ENCODE measurements at regions not wholly inside any gene's neighbourhood (a gene's known extent, or its start where the extent isn't known, plus 50 kb on each side); places are given as distances from the start of the nearest gene placed in this dataset.
"Not testable (repeated sequence)": the region's sequence is repeated elsewhere in the genome, so short reads cannot be mapped to it uniquely, and the experiment has no call there.

DNA sequence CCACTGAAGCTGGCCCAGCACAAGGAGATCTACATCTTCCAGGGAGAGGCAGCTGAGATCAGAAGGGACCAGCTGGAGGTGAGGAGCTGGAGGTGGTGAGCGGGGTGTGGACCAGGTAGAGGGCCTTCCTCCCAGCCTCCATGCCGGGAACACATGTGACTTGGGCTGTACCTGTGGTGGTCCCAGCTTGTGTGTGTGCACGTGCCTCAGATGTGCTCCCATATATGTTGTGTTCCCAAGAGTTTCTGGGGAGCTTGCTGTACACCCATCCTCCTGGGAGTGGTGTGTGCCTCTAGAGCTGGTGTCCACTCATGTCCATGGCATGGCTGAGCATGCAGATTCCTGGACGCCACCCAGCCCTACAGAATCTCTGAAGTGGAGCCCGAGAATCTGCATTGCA lies 183.7 kb upstream of the AKAP13 start:
- H3K9ac ChIP-seq (ENCODE audit: low read depth, low read length); H3K27me3 ChIP-seq (ENCODE audit: control insufficient read depth, insufficient read depth, low read length); H3K36me3 ChIP-seq (ENCODE audit: control insufficient read depth, insufficient read depth, low read length); H3K4me3 ChIP-seq (ENCODE audit: low read depth, low read length); H3K4me1 ChIP-seq (ENCODE audit: control insufficient read depth, insufficient read depth, low read length); H3K27ac ChIP-seq (ENCODE audit: low read depth, low read length); H3K9me3 ChIP-seq (ENCODE audit: control insufficient read depth, insufficient read depth, low read length): not testable (repeated sequence)

DNA sequence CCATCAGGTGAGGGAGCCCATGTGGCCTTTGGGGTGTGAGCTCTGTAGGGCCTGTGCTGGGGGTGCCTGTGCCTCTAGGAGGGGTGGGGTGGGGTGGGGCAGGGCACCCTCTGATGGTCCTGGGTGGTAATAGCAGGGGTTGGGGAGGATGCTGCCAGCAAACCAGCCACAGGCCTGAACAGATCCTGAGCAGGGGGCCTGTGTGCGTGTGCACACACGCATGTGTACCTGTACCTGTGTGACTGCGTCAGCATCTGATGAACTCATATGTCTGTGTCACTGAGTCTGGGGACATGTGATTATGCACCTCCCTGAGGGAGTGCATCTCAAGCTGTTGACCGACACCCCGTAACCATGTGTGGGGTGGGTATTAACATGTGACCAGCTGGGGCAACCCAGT lies 182.8 kb upstream of the AKAP13 start:
- H3K36me3 ChIP-seq (ENCODE audit: control insufficient read depth, insufficient read depth, low read length); H3K4me3 ChIP-seq (ENCODE audit: low read depth, low read length); H3K27me3 ChIP-seq (ENCODE audit: control insufficient read depth, insufficient read depth, low read length); H3K27ac ChIP-seq (ENCODE audit: low read depth, low read length); H3K4me1 ChIP-seq (ENCODE audit: control insufficient read depth, insufficient read depth, low read length); H3K9ac ChIP-seq (ENCODE audit: low read depth, low read length); H3K9me3 ChIP-seq (ENCODE audit: control insufficient read depth, insufficient read depth, low read length): not testable (repeated sequence)

- H3K9me3 ChIP-seq (ENCODE audit: control insufficient read depth, insufficient read depth, low read length); H3K9ac ChIP-seq (ENCODE audit: low read depth, low read length); H3K4me1 ChIP-seq (ENCODE audit: control insufficient read depth, insufficient read depth, low read length); H3K27me3 ChIP-seq (ENCODE audit: control insufficient read depth, insufficient read depth, low read length); H3K36me3 ChIP-seq (ENCODE audit: control insufficient read depth, insufficient read depth, low read length); H3K27ac ChIP-seq (ENCODE audit: low read depth, low read length); H3K4me3 ChIP-seq (ENCODE audit: low read depth, low read length): not testable (repeated sequence)
Observed at GRCh38 chr15:85198432-85198831, 182.0 kb upstream of the AKAP13 start.

DNA sequence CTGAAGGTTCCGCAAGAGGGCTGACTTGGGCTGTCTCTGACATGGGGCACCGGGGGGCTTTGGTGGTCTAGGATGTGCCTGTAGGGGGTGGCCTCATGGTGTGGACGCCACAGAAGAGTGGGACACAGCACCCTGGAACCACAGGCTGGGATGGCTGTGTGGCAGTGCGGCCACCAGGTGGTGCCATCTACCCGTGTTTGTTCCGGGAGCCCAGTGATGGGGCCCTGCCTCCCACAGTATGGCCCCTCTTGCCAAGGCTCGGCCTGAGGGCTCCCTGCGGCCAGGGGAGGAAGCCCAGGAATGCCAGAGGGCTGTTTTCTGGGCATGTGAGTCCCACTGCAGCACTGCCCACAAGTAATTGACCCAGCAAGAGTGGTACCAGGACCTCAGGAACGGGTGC lies 180.2 kb upstream of the AKAP13 start:
- H3K4me1 ChIP-seq (ENCODE audit: control insufficient read depth, insufficient read depth, low read length); H3K27me3 ChIP-seq (ENCODE audit: control insufficient read depth, insufficient read depth, low read length); H3K9me3 ChIP-seq (ENCODE audit: control insufficient read depth, insufficient read depth, low read length); H3K27ac ChIP-seq (ENCODE audit: low read depth, low read length); H3K9ac ChIP-seq (ENCODE audit: low read depth, low read length); H3K4me3 ChIP-seq (ENCODE audit: low read depth, low read length); H3K36me3 ChIP-seq (ENCODE audit: control insufficient read depth, insufficient read depth, low read length): not testable (repeated sequence)

DNA sequence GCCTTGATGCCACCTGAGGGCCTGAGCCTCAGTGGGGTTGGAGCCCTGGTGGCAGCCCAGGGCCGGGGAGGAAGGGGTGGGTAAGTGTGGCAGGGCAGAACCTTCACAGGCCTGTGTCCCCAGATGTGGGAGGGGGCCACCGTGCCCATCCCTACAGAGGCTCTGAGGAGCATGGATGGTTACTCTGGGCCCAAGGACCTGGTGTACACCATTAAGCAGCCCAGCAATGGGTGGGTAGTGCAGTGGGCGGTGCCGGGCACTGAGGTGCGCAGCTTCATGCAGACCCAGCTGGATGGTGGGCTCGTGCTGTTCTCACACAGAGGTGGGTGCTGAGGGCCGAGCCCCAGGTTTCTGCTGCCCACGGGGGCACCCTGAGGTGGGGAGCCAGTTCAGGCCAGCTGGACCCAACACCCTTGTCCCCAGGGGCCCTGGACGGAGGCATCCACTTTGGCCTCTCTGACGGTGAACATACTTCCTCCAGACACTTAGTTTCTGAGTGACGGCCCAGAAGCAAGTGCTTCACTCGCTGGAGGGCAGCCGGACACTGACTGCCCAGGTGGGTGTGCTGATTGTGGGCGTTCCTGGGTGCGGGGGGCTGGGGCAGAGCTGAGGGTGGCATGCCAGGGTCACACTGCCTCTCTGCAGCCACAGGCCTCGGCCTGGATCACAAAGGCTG lies 179.1 kb upstream of the AKAP13 start:
- not testable (repeated sequence) for H3K9ac ChIP-seq (ENCODE audit: low read depth, low read length); H3K4me1 ChIP-seq (ENCODE audit: control insufficient read depth, insufficient read depth, low read length); H3K36me3 ChIP-seq (ENCODE audit: control insufficient read depth, insufficient read depth, low read length); H3K9me3 ChIP-seq (ENCODE audit: control insufficient read depth, insufficient read depth, low read length); H3K27me3 ChIP-seq (ENCODE audit: control insufficient read depth, insufficient read depth, low read length); H3K27ac ChIP-seq (ENCODE audit: low read depth, low read length); H3K4me3 ChIP-seq (ENCODE audit: low read depth, low read length)

DNA sequence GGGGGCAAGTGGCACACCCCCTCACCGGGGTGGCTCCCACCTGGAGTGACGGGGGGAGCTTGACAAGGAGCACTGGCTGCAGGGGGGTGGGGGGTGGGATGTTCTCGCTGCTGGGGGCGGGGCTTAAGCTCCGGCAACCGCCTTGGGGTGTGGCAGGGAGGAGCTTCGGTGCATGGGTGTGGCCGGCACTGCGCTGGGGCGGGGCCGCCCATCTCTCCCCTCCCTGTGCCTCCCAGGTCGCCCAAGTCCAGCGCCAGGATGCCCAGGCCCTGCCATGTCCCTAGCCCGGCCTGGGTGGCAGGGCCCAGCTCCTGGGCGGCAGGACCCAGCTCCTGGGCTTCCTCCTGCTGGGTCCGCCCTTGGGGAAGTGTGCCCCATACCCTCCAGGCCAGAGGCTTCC lies 175.9 kb upstream of the AKAP13 start:
- H3K27me3 ChIP-seq (ENCODE audit: control insufficient read depth, insufficient read depth, low read length); H3K27ac ChIP-seq (ENCODE audit: low read depth, low read length); H3K9me3 ChIP-seq (ENCODE audit: control insufficient read depth, insufficient read depth, low read length); H3K4me3 ChIP-seq (ENCODE audit: low read depth, low read length); H3K9ac ChIP-seq (ENCODE audit: low read depth, low read length); H3K36me3 ChIP-seq (ENCODE audit: control insufficient read depth, insufficient read depth, low read length); H3K4me1 ChIP-seq (ENCODE audit: control insufficient read depth, insufficient read depth, low read length): not testable (repeated sequence)

GRCh38 chr15:85233791-85234325 lies 146.5 kb upstream of the AKAP13 start:
- H3K9me3 ChIP-seq (ENCODE audit: control insufficient read depth, insufficient read depth, low read length); H3K9ac ChIP-seq (ENCODE audit: low read depth, low read length); H3K27me3 ChIP-seq (ENCODE audit: control insufficient read depth, insufficient read depth, low read length); H3K4me1 ChIP-seq (ENCODE audit: control insufficient read depth, insufficient read depth, low read length); H3K36me3 ChIP-seq (ENCODE audit: control insufficient read depth, insufficient read depth, low read length); H3K27ac ChIP-seq (ENCODE audit: low read depth, low read length): not testable (repeated sequence)
- H3K4me3 ChIP-seq (ENCODE audit: low read depth, low read length): peak overlapping the region; percentile 44; the same call in 1 of the 2 replicates

DNA sequence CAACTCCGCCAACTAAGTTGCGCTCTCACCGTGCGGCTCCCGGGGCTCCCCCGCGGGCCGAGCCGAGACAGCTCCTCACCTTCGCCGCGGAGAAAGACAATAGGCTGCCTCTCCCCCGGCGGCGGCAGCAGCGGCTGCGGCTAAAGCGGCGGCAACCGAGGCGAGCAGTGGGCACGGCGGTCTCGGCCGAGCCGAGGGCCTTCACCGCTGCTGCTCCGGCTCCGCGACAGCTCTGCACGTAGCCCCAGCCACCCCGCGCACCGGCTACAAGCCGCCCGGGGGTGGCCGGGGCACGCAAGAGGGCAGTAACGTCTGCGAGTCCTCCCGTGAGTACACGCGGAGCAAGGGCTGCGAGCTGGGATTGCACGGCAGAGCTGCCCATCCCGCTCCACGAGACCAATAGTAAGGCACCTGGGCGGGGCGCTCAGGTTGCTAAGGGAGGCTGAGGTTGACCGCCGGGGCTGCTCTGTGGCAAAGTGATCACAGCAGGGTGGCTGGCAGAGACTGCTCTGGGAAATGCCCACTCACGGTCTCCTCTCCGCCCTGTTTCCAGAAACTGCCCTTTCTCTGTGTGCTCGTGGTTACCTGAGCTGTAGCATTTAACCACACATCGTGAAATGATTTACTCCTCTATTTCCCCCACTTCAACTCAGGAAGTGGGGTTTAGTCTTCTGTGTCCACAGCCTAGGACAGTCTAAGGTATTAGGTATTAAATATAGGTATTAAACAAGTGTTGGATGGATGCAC lies 145.8 kb upstream of the AKAP13 start:
- not testable (repeated sequence) for H3K27ac ChIP-seq (ENCODE audit: low read depth, low read length); H3K9ac ChIP-seq (ENCODE audit: low read depth, low read length); H3K9me3 ChIP-seq (ENCODE audit: control insufficient read depth, insufficient read depth, low read length)

GRCh38 chr15:85244056-85244455 lies 136.3 kb upstream of the AKAP13 start:
- H3K4me1 ChIP-seq (ENCODE audit: control insufficient read depth, insufficient read depth, low read length); H3K27ac ChIP-seq (ENCODE audit: low read depth, low read length); H3K9ac ChIP-seq (ENCODE audit: low read depth, low read length); H3K27me3 ChIP-seq (ENCODE audit: control insufficient read depth, insufficient read depth, low read length); H3K9me3 ChIP-seq (ENCODE audit: control insufficient read depth, insufficient read depth, low read length); H3K36me3 ChIP-seq (ENCODE audit: control insufficient read depth, insufficient read depth, low read length); H3K4me3 ChIP-seq (ENCODE audit: low read depth, low read length): not testable (repeated sequence)

More for the DNA sequence above, 145.8 kb upstream of the AKAP13 start:
- not testable (repeated sequence) for H3K36me3 ChIP-seq (ENCODE audit: control insufficient read depth, insufficient read depth, low read length); H3K27me3 ChIP-seq (ENCODE audit: control insufficient read depth, insufficient read depth, low read length); H3K4me1 ChIP-seq (ENCODE audit: control insufficient read depth, insufficient read depth, low read length); H3K4me3 ChIP-seq (ENCODE audit: low read depth, low read length)

GRCh38 chr15:85250938-85251542 lies 129.4 kb upstream of the AKAP13 start:
- not testable (repeated sequence) for H3K9ac ChIP-seq (ENCODE audit: low read depth, low read length); H3K36me3 ChIP-seq (ENCODE audit: control insufficient read depth, insufficient read depth, low read length); H3K4me3 ChIP-seq (ENCODE audit: low read depth, low read length); H3K27ac ChIP-seq (ENCODE audit: low read depth, low read length); H3K4me1 ChIP-seq (ENCODE audit: control insufficient read depth, insufficient read depth, low read length); H3K27me3 ChIP-seq (ENCODE audit: control insufficient read depth, insufficient read depth, low read length); H3K9me3 ChIP-seq (ENCODE audit: control insufficient read depth, insufficient read depth, low read length)

- H3K9ac ChIP-seq (ENCODE audit: low read depth, low read length); H3K9me3 ChIP-seq (ENCODE audit: control insufficient read depth, insufficient read depth, low read length); H3K27me3 ChIP-seq (ENCODE audit: control insufficient read depth, insufficient read depth, low read length); H3K36me3 ChIP-seq (ENCODE audit: control insufficient read depth, insufficient read depth, low read length); H3K27ac ChIP-seq (ENCODE audit: low read depth, low read length); H3K4me1 ChIP-seq (ENCODE audit: control insufficient read depth, insufficient read depth, low read length); H3K4me3 ChIP-seq (ENCODE audit: low read depth, low read length): not testable (repeated sequence)
Observed at GRCh38 chr15:85253196-85253915, 127.0 kb upstream of the AKAP13 start.

Data from HUES48 (cell line).